HS-27A (cell line): ENCODE measurements at regions not wholly inside any gene's neighbourhood (a gene's known extent, or its start where the extent isn't known, plus 50 kb on each side); places are given as distances from the start of the nearest gene placed in this dataset.
A peak's percentile ranks its signal among the peaks of the same experiment; 100 is the strongest.

Experiments
- DNase-seq: peaks from one replicate; pipeline ENCODE4 v3.0.0-alpha.2; 2012; ENCODE audit warnings: low read depth, missing footprints

DNA sequence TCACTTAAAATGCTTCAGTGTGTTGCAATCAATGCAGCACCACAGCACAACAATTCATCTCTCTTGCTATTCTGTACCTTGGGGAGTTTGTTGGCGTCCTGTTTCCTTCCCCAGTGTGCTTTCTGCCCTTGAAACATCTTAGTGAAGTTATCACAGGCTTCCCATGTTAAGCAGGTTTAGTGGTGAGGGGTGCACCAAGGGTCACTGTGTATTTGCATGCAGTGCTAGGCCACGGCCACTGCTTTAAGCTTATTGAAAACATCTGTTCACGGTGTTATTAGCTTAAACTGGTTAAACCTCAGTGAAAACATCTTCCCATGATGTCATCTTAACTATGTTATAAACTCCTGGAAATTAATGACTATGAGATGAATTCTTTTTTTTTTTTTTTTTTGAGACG, 217.3 kb upstream of the GOLIM4 start:
- no peak for DNase-seq

DNA sequence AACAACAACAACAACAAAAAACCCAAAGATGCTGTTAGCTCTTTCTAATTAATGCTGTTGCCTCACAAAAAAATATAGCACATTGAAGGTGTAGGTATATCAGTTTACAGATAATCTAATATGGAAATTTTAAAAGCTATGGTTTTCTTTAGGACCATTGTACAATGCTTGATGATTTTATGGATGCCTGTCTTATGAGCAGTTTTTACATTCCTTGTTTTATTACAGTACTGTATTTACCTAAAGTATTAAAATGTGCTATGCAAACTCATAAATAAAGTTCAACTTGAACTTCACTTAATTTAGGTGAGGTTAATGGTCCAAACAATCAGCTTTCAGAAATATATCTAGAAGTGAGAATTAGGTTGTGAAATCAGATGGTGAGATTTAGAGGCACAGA, 212.2 kb upstream of the GOLIM4 start:
- DNase-seq: no peak

- DNase-seq: no peak
Measured at GRCh38 chr3:168295027-168295426, 199.3 kb upstream of the GOLIM4 start.

GRCh38 chr3:168292296-168292695, 196.6 kb upstream of the GOLIM4 start:
- no peak for DNase-seq

DNA sequence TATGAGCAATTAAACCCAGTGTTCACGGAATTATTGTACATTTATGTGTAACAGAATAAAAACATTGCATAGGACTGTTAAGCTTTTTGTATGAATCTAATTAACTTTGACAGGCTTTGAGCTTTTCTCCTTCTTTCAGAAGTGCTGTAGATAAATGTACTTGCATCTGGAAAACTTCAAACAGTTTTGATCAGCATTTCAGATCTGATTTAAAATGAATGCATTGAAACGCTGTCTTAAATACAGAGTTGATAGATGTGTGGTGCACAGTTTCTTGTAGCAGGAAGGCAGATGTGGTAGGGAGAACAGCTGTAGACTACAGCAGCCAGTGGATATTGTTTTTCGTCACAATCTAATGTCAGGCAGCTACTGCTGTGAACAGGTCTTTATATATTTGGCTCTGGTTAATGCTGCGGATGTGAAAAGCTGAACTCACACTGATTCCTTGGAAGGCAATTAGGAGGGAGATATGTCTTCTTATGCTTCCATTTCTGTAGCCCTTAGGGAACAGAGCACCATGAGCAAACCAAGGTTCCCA, 193.8 kb upstream of the GOLIM4 start:
- DNase-seq: no peak

DNA sequence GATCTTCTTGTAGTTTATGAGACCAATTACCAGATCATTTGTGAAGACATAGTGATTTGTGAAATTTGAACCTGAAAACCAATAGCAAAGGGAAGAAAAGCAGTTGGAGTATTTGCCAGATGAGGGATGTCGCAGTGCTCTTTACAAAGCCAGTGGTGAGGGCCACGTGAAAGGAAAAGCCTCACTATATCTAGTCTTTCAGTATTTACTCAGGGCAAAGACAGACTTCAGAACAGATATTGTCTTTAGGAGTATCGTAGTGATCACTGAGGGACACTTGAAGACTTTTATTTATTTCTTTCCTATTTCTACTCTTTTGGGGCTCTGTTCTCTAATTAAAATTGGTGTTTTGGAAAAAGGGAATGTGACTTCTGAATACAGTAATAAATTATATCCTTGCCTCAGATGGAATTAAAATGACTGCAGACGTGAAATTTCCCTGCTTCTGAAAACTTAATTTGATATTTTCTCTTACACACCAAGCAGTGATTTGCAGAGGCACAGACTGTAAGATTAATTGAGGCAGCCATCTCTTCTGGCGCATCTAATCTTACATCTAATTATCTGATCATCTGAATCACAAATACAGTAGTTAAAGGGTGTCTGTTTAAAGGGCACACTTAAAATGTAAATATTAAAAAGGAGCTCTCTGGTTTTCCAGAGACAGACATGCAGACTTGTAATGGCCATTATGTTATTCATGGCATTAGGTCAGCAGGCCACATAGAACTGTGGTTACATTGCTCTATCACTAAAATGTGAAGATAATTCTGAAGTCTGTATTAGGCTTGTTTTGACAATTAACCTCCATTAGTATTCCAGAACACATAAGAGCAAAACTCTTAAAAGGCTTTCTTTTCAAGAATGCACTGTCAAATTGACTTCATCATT, 193.0 kb upstream of the GOLIM4 start:
- no peak for DNase-seq

GRCh38 chr3:168285506-168285905, 189.8 kb upstream of the GOLIM4 start:
- DNase-seq: no peak

DNA sequence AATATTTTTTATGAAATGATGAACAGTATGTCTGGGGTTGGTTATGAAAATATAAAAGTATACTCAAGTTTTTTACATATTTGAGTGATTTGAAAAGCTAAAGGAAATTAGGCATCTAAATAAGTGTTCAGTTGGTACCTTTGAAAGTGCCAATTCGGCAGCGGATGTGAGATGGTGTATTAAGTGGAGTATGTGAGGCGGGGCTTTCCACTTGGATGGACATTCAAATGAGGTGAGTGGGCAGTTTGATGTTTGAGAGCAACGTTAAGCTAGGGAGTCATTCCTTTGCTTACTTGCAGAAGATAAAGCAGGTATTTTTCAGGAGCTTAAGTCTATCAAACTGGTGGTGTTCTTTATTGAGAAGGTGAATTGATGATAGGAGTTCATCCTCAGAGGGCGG, 189.0 kb upstream of the GOLIM4 start:
- no peak for DNase-seq

GRCh38 chr3:168275662-168276061, 179.9 kb upstream of the GOLIM4 start:
- DNase-seq: no peak

DNA sequence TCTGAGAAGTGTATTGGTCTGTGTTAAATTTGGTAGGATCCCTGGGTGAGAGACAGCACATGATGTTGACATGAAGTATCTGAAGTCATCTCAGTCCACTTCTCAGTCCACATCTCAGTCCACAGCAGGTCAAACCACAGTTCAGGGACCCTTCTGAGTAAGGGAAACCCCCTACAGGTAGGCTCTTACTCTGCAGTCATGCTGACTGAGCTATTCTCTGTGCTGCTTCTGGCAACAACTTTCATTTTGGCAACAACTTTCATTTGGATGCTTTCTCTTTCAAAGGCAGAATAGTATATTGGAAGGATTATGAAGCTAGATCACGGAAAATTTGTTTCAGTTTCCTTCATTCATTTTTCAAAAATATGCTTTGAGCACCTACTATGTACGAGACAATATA, 178.2 kb upstream of the GOLIM4 start:
- no peak for DNase-seq

DNA sequence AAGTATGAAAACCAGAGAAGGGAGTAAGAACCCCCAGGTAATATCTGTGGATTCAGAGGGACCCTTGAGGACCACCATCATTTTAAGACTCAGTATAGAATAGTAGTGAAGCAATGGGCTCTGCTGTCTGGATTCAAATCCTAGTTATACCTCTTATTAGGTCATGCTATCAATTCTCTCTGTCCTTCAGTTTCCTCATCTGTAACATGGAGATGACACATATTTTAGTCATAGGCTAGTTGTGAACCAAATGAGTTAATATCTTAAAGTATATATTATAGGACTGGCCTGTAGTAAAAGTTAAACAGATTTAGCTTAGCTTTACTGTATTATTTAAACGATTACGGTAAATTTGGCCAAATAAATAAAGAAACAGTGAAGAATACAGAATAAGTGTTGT, 177.3 kb upstream of the GOLIM4 start:
- DNase-seq: no peak

- DNase-seq: peak; percentile 11
Measured at GRCh38 chr3:168272343-168272985, 176.7 kb upstream of the GOLIM4 start.

GRCh38 chr3:168271932-168272331, 176.2 kb upstream of the GOLIM4 start:
- DNase-seq: no peak

DNA sequence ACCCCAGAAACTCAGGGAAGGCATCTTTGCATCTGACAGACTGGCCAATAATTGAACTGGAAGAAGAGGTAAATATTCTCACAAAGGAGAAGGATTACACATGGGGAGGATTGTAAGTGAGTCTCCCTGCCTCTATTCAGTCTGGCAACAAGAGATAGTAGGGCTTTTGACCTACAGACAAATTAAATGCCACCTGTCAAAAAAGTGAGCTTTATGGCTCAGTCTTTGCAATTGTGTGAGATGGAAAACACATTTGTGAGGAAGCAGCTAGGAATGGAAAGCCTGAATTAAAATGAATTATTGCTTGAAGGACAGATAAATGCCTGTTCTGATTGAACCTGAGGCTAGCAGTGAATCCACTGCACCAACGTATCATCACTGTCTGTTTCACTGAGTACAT, 173.3 kb upstream of the GOLIM4 start:
- no peak for DNase-seq

- DNase-seq: no peak
Measured at GRCh38 chr3:168267179-168267578, 171.5 kb upstream of the GOLIM4 start.

GRCh38 chr3:168266335-168266734, 170.6 kb upstream of the GOLIM4 start:
- DNase-seq: no peak

- DNase-seq: no peak
Measured at GRCh38 chr3:168262887-168263286, 167.2 kb upstream of the GOLIM4 start.

DNA sequence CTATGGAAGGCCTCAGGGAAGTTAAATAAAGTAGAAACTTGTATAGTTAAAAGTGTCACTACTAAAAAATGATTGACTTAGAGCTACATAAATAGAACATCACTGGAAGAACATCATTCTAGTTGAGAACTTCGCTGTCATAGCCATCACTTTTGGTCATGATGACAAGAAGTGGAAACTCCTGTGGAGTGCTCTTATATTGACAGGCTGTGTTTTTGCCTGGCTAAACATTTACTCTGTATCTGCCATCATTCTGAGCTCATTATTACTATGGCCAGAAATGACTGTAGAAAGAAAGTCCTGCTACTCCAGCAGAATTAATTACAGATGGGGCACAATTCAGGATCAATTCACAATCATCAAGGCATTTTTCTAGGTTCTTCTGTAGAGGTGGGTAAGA, 165.1 kb upstream of the GOLIM4 start:
- DNase-seq: no peak

GRCh38 chr3:168251371-168251770, 155.6 kb upstream of the GOLIM4 start:
- no peak for DNase-seq

DNA sequence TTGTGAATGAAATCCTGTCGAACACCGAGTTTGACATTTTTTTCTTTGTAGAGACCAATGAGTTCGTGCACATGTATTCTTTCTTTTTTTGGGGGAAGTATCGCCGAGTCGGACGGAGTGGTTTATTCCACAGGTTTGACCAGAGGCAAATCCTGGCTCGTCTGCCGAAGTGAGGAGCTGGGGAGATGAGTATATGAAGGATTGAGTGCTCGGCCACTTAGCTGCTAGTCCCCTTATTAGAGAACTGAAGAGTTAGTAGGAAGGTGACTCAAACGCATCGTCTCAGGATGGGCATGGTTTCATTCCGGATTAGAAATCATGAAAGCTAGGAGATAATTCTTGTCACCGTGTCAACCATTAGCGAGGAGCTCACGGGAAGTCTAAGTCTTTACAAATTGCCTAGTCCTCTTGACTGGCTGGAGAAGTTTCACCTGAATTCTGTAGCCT, 154.7 kb upstream of the GOLIM4 start:
- DNase-seq: peak; percentile 8

GRCh38 chr3:168249550-168250414, 154.1 kb upstream of the GOLIM4 start:
- peak; percentile 74 for DNase-seq

DNA sequence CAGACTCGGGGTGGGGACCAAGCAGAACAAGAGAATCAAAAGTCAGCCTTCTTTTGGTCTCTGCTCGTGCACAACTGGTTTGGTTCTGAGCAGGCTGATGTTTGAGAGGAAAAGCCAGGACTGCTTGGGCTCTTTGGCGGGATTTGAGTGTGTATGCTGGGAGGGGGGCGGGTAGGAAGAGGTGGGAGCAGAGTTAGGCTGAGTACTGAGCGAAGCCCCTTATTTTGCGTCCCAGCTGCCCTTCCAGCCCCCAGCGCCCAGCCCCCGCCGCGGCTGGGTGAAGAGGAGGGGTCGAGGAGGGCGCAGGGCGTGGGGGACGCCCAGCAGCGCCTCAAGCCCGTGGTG, 153.5 kb upstream of the GOLIM4 start:
- DNase-seq: no peak
